CD14-positive monocyte (primary cell): ENCODE measurements at regions not wholly inside any gene's neighbourhood (a gene's known extent, or its start where the extent isn't known, plus 50 kb on each side); places are given as distances from the start of the nearest gene placed in this dataset.

ENCODE experiments used
- DNase-seq, 3 donors: peaks; one replicate each; pipeline ENCODE4 v3.0.0-alpha.2; 2011 to 2022
- H2AFZ ChIP-seq: 2 replicates; pipeline ENCODE4 v1.6.0; 2012; ENCODE audit warnings: mild to moderate bottlenecking, low read depth, low read length, inconsistent platforms; ENCODE audit not compliant: insufficient read depth, poor library complexity, severe bottlenecking
- H3K27ac ChIP-seq, 2 donors: 1 replicate in 1 of 2; 2 replicates in 1 of 2; pipeline ENCODE4 v1.5.1; 2012 to 2013; ENCODE audit warnings: low read length in 2 of 2, control low read depth in 1 of 2, inconsistent platforms in 1 of 2, low read depth in 1 of 2, mild to moderate bottlenecking in 1 of 2
- H3K27me3 ChIP-seq, 2 donors: one replicate each; pipeline versions ENCODE4 v1.6.0 to v1.6.1; 2011 to 2013; ENCODE audit warnings: low read length in 2 of 2; ENCODE audit not compliant: control insufficient read depth in 2 of 2, insufficient read depth in 2 of 2
- H3K36me3 ChIP-seq, 2 donors: replicated peaks in 1 of 2; 1 replicate in 1 of 2; 2 replicates in 1 of 2; pipeline versions ENCODE4 v1.5.1 to v1.6.1; 2012 to 2013; ENCODE audit warnings: low read length in 2 of 2, control low read depth in 1 of 2, inconsistent platforms in 1 of 2, mild to moderate bottlenecking in 1 of 2; ENCODE audit not compliant: insufficient read depth in 2 of 2, control insufficient read depth in 1 of 2
- H3K4me1 ChIP-seq, 2 donors: 1 replicate in 1 of 2; 2 replicates in 1 of 2; pipeline versions ENCODE4 v1.5.1 to v1.6.1; 2012 to 2013; ENCODE audit warnings: low read length in 2 of 2, control low read depth in 1 of 2, inconsistent platforms in 1 of 2, mild to moderate bottlenecking in 1 of 2, moderate library complexity in 1 of 2; ENCODE audit not compliant: insufficient read depth in 2 of 2, control insufficient read depth in 1 of 2
- H3K4me2 ChIP-seq: replicated peaks from 2 replicates; pipeline ENCODE3; 2012; ENCODE audit warnings: low read length, moderate library complexity, mild to moderate bottlenecking; ENCODE audit not compliant: poor library complexity, severe bottlenecking; ENCODE audit errors: extremely low read depth
- H3K4me3 ChIP-seq, 3 experiments: fragments of 200-600 bp in 1 of 3; sonication (generic) in 1 of 3; replicated peaks in 1 of 3; 1 replicate in 2 of 3; 2 replicates in 1 of 3; pipeline ENCODE4 v1.5.1; 2011 to 2013; ENCODE audit warnings: low read length in 3 of 3, mild to moderate bottlenecking in 3 of 3, control low read depth in 2 of 3, low read depth in 2 of 3, inconsistent platforms in 1 of 3, moderate library complexity in 1 of 3
- H3K79me2 ChIP-seq: 2 replicates; pipeline ENCODE4 v1.6.0; 2012; ENCODE audit warnings: mild to moderate bottlenecking, control low read depth, inconsistent platforms, low read length, moderate library complexity; ENCODE audit not compliant: insufficient read depth
- H3K9ac ChIP-seq: 2 replicates; pipeline ENCODE4 v1.6.0; 2017; ENCODE audit warnings: low read length, mild to moderate bottlenecking; ENCODE audit not compliant: insufficient read depth, poor library complexity, severe bottlenecking
- H3K9me3 ChIP-seq, 2 donors: replicated peaks in 1 of 2; 1 replicate in 1 of 2; 2 replicates in 1 of 2; pipeline versions ENCODE4 v1.5.1 to v1.6.1; 2012 to 2013; ENCODE audit warnings: low read length in 2 of 2, control low read depth in 1 of 2; ENCODE audit not compliant: control insufficient read depth in 1 of 2, insufficient read depth in 1 of 2
- H4K20me1 ChIP-seq: 2 replicates; pipeline ENCODE4 v1.6.0; 2012; ENCODE audit warnings: mild to moderate bottlenecking, low read length, control low read depth, moderate library complexity; ENCODE audit not compliant: insufficient read depth
- H3K27ac Mint-ChIP-seq, 7 donors: one replicate each; pipeline ENCODE4 v1.8.0; 2020; ENCODE audit warnings: mild to moderate bottlenecking in 7 of 7, mixed read lengths in 7 of 7, moderate library complexity in 6 of 7, inconsistent platforms in 2 of 7
- H3K27me3 Mint-ChIP-seq, 3 donors: one replicate each; pipeline ENCODE4 v1.8.0; 2021 to 2022; ENCODE audit warnings: low read depth in 3 of 3, mild to moderate bottlenecking in 3 of 3, mixed read lengths in 3 of 3, moderate library complexity in 3 of 3, inconsistent platforms in 1 of 3
- H3K36me3 Mint-ChIP-seq, 2 donors: one replicate each; pipeline ENCODE4 v1.8.0; 2020; ENCODE audit warnings: mixed read lengths in 2 of 2, inconsistent platforms in 1 of 2, mild to moderate bottlenecking in 1 of 2
- H3K4me1 Mint-ChIP-seq: one replicate; pipeline ENCODE4 v1.8.0; 2020; ENCODE audit warnings: mild to moderate bottlenecking, mixed read lengths
- H3K4me3 Mint-ChIP-seq, 2 donors: one replicate each; pipeline ENCODE4 v1.8.0; 2020; ENCODE audit warnings: mild to moderate bottlenecking in 2 of 2, mixed read lengths in 2 of 2, moderate library complexity in 1 of 2
- H3K9me3 Mint-ChIP-seq, 7 donors: one replicate each; pipeline ENCODE4 v1.8.0; 2020 to 2022; ENCODE audit warnings: mixed read lengths in 7 of 7, mild to moderate bottlenecking in 6 of 7, moderate library complexity in 6 of 7, inconsistent platforms in 2 of 7
- CTCF ChIP-seq: fragments of 200-600 bp; IDR thresholded peaks from one replicate; pipeline ENCODE4 v1.8.0; 2022; ENCODE audit warnings: antibody characterized with exemption, mild to moderate bottlenecking
- WGBS: methylation state at CpG from one replicate; pipeline ENCODE4 v1.1.5; 2013; ENCODE audit warnings: missing lambda C conversion rate; ENCODE audit not compliant: insufficient coverage; 5-methylcytosine and 5-hydroxymethylcytosine counted together
- intact Hi-C, 2 donors: fragments of 100-400 bp; cut with micrococcal nuclease; formaldehyde crosslinking; loops; one replicate each; pipeline versions ENCODE4 v1.15.0 to v1.15.1; 2023

DNA sequence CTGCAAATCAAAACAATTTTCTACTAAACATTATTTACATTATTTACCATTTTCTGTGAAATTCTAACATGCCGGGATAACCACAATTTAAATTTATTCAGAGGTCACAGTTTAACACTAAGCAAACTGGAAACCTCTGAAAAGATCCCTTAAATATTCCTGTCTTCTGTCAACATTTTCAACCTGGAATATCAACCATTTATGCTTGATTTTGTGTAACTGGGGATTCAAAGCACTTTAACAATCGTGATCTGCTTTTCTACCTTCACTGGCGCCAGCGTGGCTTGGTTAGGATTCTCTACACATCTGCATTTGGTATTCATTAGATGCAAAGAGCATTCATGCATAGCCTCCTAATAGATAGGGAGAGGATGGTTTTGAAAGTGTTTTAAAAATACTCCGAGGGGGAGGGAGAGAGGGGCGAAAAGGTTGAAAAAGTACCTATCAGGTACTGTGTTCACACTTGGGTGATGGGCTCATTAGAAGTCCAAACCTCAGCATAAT is 59.9 kb upstream of the RAB12 start:
- H3K27ac Mint-ChIP-seq = no peak overlapping the region
- no peak for TF ChIP-seq CTCF
- WGBS = no CpG with 5 or more reads among the region's 6 CpGs
- Histone ChIP-seq H3K27ac (no peak overlapping the region), H3K36me3 (no peaks in the 10 kb centered on the region), H2AFZ (no peak overlapping the region), H3K9me3 (no peaks in the 10 kb centered on the region), H3K27me3 (no peaks in the 10 kb centered on the region), H4K20me1 (no peaks in the 10 kb centered on the region), H3K4me3 (no peak overlapping the region), H3K9ac (no peak overlapping the region), H3K4me2 (no peak overlapping the region), H3K4me1 (no peaks in the 10 kb centered on the region), H3K79me2 (no peaks in the 10 kb centered on the region)
- intact Hi-C loops = no loop called here
- no peaks in the 10 kb centered on the region for H3K36me3 Mint-ChIP-seq
- peaks cover 0 to 5% (median 0%) of the 10 kb centered on the region in 7 donors for H3K9me3 Mint-ChIP-seq
- no peaks in the 10 kb centered on the region for H3K4me1 Mint-ChIP-seq
- DNase-seq = no peak
- H3K27me3 Mint-ChIP-seq = peaks cover 0 to 5% (median 4%) of the 10 kb centered on the region in 3 donors
- H3K4me3 Mint-ChIP-seq = no peak overlapping the region

DNA sequence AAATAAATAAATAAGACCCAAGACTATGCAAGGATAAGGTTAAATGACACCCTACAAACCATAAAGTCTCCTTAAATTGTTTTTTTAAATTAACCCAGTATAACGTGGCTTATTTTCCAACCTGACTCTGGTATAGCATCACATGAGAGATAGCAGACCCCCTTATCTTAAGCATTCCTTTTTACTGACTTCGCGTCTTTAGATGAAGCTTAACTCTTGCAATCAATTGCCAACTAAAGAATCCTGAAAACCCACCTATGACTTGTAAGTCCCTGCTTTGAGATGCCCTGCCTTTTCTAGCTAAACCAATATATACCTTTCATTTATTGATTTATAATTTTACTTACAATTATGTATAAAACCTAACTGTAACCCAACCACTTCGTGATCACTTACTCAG is 57.1 kb upstream of the RAB12 start:
- Mint-ChIP-seq H3K4me3 (no peak overlapping the region), H3K9me3 (no peaks in the 10 kb centered on the region), H3K27ac (no peak overlapping the region), H3K27me3 (peaks cover 1% of the 10 kb centered on the region in 3 donors), H3K36me3 (no peaks in the 10 kb centered on the region), H3K4me1 (no peaks in the 10 kb centered on the region)
- no peak overlapping the region for H3K9ac ChIP-seq
- no peak overlapping the region for H3K4me3 ChIP-seq
- intact Hi-C loops = no loop called here
- no peak overlapping the region for H3K4me2 ChIP-seq
- DNase-seq = no peak
- H3K27ac ChIP-seq = no peak overlapping the region
- H3K9me3 ChIP-seq = no peaks in the 10 kb centered on the region
- H2AFZ ChIP-seq = no peak overlapping the region
- H4K20me1 ChIP-seq = no peaks in the 10 kb centered on the region
- H3K27me3 ChIP-seq = no peaks in the 10 kb centered on the region
- WGBS = 86% methylated on average over 2 of the region's 4 CpGs
- TF ChIP-seq CTCF = no peak
- H3K79me2 ChIP-seq = no peaks in the 10 kb centered on the region
- no peaks in the 10 kb centered on the region for H3K4me1 ChIP-seq
- no peaks in the 10 kb centered on the region for H3K36me3 ChIP-seq
